ENCODE measurements at regions not wholly inside any gene's neighbourhood (a gene's known extent, or its start where the extent isn't known, plus 50 kb on each side); places are given as distances from the start of the nearest gene placed in this dataset.

GRCh38 chr6:147065786-147066185, 138.4 kb upstream of the STXBP5 start:
- no peak overlapping the region for H2AFZ ChIP-seq (ENCODE audit: control insufficient read depth, low read depth, low read length)
- FAIRE-seq (no peak), DNase-seq (ENCODE audit: low read depth, low spot score) (no peak), ATAC-seq (no peak)
- WGBS (ENCODE audit: insufficient coverage, insufficient replicate concordance, low lambda C conversion rate, missing lambda C conversion rate) = 52% methylated on average over 5 of the region's 5 CpGs
- no peak for TF ChIP-seq TCF12 (IDR thresholded peaks at IDR 0.05; ENCODE audit: low read depth, low read length)
- no peak for TF ChIP-seq POLR2AphosphoS2 (IDR thresholded peaks at IDR 0.05; ENCODE audit: low read depth, low read length)
- TF ChIP-seq SPI1 (IDR thresholded peaks at IDR 0.05; ENCODE audit: borderline replicate concordance, insufficient read depth, low read depth, low read length) = no peak
- TF ChIP-seq SUPT20H (IDR thresholded peaks at IDR 0.05; ENCODE audit: borderline replicate concordance, control insufficient read depth, low read depth, low read length) = no peak
- no peaks in the 10 kb centered on the region for H3K4me1 ChIP-seq (ENCODE audit: control insufficient read depth, insufficient read depth, low read length)
- BruUV-seq (replicated peaks) = no TSS peak
- ChIA-PET POLR2A (no interaction called here), RAD21 (ENCODE audit: unreplicated experiment) (no interaction called here), CTCF (no interaction called here), SMC1A (ENCODE audit: uncharacterized antibody, unreplicated experiment) (no interaction called here)
- no peak overlapping the region for H3K27ac ChIP-seq (ENCODE audit: control insufficient read depth, insufficient read depth)
- no peak overlapping the region for H3K4me2 ChIP-seq (ENCODE audit: control insufficient read depth, insufficient read depth)
- no peaks in the 10 kb centered on the region for H3K36me3 ChIP-seq (ENCODE audit: control insufficient read depth in 2 of 2, insufficient read depth in 2 of 2, low read length in 1 of 2)
- H3K79me2 ChIP-seq (ENCODE audit: control insufficient read depth, insufficient read depth, low read length) = no peaks in the 10 kb centered on the region
- H3K4me3 ChIP-seq = no peak overlapping the region
- no peak overlapping the region for H3K9ac ChIP-seq (ENCODE audit: control insufficient read depth, insufficient read depth, low read length)
- no peaks in the 10 kb centered on the region for H3K27me3 ChIP-seq (replicated peaks in 1 of 2; ENCODE audit: control insufficient read depth in 2 of 2, insufficient read depth in 2 of 2, low read length in 1 of 2)
- H3K9me3 ChIP-seq (replicated peaks; ENCODE audit: control insufficient read depth, insufficient read depth, low read length) = no peaks in the 10 kb centered on the region
- no peaks in the 10 kb centered on the region for H4K20me1 ChIP-seq (ENCODE audit: control insufficient read depth, insufficient read depth)
- in situ Hi-C loops (cut with MboI) = no loop called here
- intact Hi-C loops (cut with micrococcal nuclease; ENCODE audit: unreplicated experiment) = no loop called here

- no peak overlapping the region for H3K4me2 ChIP-seq (ENCODE audit: control insufficient read depth, insufficient read depth)
- H3K27ac ChIP-seq (ENCODE audit: control insufficient read depth, insufficient read depth) = no peak overlapping the region
- H2AFZ ChIP-seq (ENCODE audit: control insufficient read depth, low read depth, low read length) = no peak overlapping the region
- no TSS peak for BruUV-seq (replicated peaks)
- ChIA-PET POLR2A (no interaction called here), SMC1A (ENCODE audit: uncharacterized antibody, unreplicated experiment) (no interaction called here), CTCF (no interaction called here), RAD21 (ENCODE audit: unreplicated experiment) (no interaction called here)
- ATAC-seq = no peak
- DNase-seq (ENCODE audit: low read depth, low spot score) = no peak
- in situ Hi-C loops (cut with MboI) (no loop called here), intact Hi-C loops (cut with micrococcal nuclease; ENCODE audit: unreplicated experiment) (no loop called here)
- H3K9me3 ChIP-seq (replicated peaks; ENCODE audit: control insufficient read depth, insufficient read depth, low read length) = no peaks in the 10 kb centered on the region
- H3K9ac ChIP-seq (ENCODE audit: control insufficient read depth, insufficient read depth, low read length) = no peak overlapping the region
- H3K36me3 ChIP-seq (ENCODE audit: control insufficient read depth in 2 of 2, insufficient read depth in 2 of 2, low read length in 1 of 2) = no peaks in the 10 kb centered on the region
- WGBS (ENCODE audit: insufficient coverage, insufficient replicate concordance, low lambda C conversion rate, missing lambda C conversion rate) = 80% methylated on average over 5 of the region's 5 CpGs
- no peaks in the 10 kb centered on the region for H3K79me2 ChIP-seq (ENCODE audit: control insufficient read depth, insufficient read depth, low read length)
- H3K4me3 ChIP-seq = no peak overlapping the region
- no peaks in the 10 kb centered on the region for H3K4me1 ChIP-seq (ENCODE audit: control insufficient read depth, insufficient read depth, low read length)
- FAIRE-seq = no peak
- no peaks in the 10 kb centered on the region for H4K20me1 ChIP-seq (ENCODE audit: control insufficient read depth, insufficient read depth)
- no peaks in the 10 kb centered on the region for H3K27me3 ChIP-seq (replicated peaks in 1 of 2; ENCODE audit: control insufficient read depth in 2 of 2, insufficient read depth in 2 of 2, low read length in 1 of 2)
- TF ChIP-seq STAT3 (IDR thresholded peaks at IDR 0.05; ENCODE audit: low read depth, low read length) (no peak), RBBP5 (conservative IDR thresholded peaks at IDR 0.05) (no peak), RAD21 (IDR thresholded peaks at IDR 0.05; ENCODE audit: insufficient read depth, low read depth, low read length) (no peak), RFX5 (IDR thresholded peaks at IDR 0.05; ENCODE audit: low read depth, low read length) (no peak), E2F8 (IDR thresholded peaks at IDR 0.05; ENCODE audit: low read depth, partially characterized antibody) (no peak), CREB1 (IDR thresholded peaks at IDR 0.05; ENCODE audit: low read depth) (no peak), RB1 (IDR thresholded peaks at IDR 0.05; ENCODE audit: borderline replicate concordance) (no peak), CUX1 (IDR thresholded peaks at IDR 0.05; ENCODE audit: insufficient replicate concordance, low read depth, low read length) (no peak)
Measured at GRCh38 chr6:147067184-147067583, 137.0 kb upstream of the STXBP5 start.

All from GM12878 (cell line).